ENCODE measurements at regions not wholly inside any gene's neighbourhood (a gene's known extent, or its start where the extent isn't known, plus 50 kb on each side); places are given as distances from the start of the nearest gene placed in this dataset.

DNA sequence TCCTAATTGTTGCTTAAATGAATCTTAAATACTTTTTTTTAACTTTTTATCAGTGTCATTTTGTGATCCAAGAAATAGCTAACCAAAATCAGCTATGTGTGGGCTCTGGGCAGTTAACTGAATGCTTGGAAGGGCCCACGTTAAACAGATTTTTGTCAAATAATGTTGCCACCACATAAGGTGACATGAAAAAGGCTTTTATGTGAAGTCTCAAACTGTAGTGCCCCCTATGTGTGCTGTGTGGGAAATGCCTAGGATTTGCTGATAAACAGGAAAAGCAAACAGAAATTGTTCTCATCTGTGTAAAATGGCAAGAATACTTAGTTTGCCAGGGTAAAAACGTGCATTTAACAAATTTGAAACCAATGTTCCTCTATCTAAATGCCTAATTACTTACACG is 242.2 kb downstream of the ZNF516 start:
- DNase-seq, result no peak

DNA sequence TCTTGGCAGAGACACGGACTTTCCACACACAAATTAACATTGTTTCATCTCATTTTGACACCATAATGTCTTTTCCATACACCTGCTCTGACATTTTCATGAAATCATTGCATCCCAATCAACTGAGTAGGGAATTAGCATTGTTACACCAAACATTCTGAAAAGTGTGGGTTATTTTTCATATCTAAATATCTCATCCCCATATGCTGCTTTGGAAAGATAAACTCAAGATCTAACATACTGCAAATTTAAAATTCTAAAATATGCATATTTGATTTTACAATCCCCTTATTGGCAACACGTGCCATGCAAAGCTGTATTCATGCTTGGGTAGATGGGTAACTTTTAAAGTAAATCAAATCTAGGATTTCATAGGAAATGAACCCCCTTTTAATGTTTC is 242.9 kb downstream of the ZNF516 start:
- no peak for DNase-seq

DNA sequence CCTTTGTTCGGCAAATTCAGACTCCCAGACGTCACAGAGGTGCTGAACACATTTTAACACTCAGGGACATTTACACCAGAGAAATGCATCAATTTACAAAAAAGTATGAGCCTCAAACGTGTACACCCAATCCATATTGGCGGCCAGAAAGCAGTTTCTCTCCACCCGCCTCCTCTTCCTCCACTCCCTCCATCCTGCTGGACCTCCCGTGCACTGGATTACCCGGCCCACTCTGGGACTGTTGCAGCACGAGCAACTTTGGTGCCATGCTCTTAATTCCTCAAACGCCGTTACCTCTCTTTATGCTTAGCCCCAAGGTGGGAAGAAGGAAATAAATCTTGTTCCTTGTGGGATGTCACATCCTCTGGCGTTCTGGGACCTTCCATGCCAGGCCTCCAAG is 243.4 kb downstream of the ZNF516 start:
- DNase-seq, result no peak

DNA sequence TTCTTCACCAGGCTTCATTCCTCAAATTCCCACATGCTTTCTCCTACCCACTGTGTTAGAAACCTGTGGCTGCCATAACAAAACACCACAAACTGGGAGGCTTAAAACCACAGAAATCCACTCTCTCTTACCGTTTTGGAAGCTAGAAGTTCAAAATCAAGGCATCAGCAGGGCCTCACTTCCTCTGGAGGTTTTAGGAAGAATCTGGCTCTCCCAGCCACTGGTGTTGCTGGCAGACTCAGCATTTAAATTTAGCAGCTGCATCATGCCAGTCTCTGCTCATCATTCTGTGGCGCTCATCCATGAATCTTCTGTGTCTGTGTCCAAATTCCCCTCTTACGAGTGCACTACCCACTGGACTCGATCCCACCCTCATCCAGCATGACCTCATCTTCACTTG is 248.5 kb downstream of the ZNF516 start:
- DNase-seq, result no peak

DNA sequence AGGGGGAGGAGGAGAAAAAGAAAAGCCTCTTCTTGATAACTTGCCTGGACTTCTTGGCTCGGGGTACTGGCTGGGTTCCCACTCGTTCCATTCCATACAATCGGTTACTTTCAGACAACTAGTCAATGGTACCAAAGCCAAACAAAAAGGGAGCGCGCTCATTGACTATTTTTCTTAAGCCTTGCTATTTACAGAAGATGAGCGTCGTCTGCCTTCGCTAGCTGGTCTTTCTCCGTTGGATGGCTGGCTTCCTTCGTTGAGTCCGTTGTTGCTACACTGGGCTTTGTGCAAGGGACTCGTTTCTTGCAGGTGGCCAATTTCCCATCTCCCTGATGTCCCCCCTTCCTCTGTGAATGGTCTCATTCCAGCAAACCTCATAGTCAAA is 260.4 kb downstream of the ZNF516 start:
- DNase-seq, result no peak

DNA sequence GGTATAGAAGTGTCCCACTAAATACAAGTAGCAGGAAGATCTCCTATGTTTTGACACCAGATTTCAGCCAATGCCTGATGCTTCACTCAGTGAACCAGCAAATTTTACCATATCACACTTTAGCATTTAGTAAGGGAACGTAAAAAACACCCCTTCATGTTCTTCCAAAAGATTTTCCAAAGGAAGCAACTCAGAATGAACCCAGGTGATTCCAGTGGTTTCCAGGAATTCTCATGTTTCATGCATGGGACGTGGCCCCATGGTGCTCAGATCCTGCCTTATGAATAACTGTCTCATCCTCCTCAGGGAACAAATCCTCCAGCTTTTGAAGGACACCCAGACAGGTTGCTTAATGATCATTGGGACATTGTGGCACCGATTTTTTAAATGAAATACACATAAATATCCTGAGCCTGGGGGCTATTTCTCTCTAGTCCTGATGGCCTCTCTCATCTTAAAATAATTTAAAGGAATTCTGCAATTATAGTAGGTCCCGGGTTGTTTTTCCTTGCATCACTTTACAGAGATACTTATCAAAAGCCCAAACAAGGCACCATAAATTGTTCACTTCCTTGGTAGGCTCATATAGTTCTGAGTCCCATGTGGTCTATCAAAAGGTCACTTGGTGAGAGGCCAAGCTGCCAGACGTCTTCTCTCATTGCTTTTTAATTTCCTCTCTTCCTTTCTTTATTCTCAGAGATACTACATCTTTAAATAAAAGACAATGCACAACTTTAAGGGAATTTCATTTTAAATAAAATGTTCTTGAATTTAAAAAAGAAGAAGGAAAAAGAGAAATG is 261.0 kb downstream of the ZNF516 start:
- no peak for DNase-seq

DNA sequence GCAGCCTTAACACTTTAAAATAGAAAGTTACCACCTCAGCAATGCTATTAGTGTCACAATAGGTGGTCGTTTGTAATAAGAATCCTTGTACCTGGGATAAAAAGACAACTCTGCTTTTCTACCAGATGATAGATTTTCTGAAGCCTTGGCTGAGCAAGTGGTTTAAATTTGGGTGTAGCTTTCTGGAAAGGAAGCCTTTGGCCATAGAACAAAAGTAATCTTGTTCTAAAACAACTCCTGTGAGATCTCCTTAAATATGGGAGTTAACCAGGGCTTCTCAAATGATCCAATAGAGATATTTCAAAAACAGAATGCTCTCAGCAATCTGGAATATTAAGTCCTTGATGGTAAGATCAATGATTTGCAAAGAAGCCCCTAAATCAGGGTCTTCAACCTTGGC is 261.6 kb downstream of the ZNF516 start:
- no peak for DNase-seq

DNA sequence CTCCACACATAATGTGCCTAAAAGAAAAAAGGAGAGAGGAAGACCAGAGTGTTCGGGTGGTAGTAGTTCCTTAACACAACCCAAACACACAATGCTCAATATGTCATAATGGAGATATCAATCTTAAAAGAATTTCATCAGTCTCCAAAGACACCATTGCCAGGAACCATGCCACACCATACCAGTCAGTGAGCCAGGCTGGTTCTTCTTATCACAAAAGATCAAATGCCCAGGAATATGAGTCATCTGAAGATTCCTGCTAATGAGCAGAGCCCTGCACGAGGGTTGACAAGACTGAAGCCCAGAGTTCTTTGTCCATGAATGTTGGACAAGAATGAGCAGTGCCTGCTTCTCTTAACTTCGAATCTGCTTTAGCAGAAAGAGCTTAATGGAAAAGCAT is 262.3 kb downstream of the ZNF516 start:
- DNase-seq, result no peak

DNA sequence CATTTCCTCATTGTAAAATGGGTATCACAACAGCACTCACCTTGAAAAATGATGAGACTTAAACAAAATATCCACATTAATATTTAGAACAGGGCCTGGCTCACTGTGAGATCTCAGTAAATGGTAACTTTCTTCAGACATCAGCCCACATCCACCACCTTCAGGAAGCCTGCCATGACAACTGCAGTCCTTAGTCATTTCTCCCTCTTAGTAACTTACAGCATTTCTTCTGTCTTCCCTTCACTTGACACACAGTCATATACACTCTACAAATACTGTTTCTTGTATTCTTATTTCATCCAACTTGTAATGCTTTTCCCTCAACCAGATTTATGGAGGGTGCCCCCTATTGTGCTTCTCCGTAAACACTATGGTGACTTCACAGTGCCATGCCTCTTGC is 263.0 kb downstream of the ZNF516 start:
- DNase-seq, result no peak

DNA sequence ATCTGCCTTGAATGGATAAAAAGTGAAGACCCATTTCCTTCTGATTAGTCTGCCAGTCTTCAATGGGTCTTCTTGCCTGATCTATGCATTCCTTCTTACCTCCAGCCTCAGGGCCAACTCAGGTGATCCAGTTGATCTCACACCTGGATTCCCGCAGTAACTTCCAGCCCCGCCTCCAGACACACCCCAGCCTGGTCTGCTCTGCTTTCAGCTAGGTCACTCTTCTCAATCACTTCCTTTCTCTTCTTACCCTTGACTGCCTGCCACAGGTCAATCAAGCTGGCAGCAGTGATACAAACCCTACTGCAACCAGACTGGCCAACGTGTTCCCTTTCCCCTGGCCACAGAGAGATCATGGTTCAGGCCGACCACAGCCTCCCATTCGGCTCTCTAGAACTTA is 263.6 kb downstream of the ZNF516 start:
- DNase-seq, result no peak

DNA sequence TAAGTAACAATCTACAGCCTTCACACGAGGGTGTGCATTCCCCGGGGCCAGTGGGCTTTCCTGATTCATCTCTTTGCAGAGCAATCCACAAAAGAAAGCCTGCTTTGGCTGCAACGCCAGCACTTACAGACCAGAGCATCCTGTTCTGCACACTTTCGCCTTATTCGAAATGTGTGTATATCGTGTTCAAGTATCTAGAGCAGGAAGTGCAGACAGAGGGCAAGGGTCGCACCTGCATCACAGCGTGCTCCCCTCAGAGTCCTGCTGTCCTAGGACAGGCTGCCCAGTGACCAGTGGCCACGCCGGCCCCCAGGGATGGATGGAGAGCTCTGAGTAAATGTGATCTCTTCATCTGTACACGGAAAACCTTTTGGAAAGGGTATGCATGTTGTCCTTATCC is 264.3 kb downstream of the ZNF516 start:
- DNase-seq, result no peak

DNA sequence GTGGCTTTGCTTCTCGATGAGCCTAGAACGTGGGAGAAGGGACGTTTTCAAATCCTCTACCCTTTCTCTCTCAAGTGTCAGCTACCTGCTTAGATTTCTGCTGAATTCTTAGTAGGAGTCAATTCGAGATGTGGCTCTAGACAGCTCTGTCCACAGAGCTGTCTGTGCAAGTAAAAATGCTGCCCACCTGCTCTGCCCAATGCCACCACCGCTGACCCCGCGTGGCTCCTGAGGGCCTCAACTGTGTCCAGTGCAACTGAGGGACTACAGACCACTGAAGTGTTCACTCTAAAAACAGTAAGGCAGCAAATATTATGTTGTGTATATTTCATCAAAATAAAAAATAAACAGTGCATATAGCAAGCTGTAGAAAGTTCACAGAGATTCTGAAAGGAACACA is 266.3 kb downstream of the ZNF516 start:
- DNase-seq, result no peak

DNA sequence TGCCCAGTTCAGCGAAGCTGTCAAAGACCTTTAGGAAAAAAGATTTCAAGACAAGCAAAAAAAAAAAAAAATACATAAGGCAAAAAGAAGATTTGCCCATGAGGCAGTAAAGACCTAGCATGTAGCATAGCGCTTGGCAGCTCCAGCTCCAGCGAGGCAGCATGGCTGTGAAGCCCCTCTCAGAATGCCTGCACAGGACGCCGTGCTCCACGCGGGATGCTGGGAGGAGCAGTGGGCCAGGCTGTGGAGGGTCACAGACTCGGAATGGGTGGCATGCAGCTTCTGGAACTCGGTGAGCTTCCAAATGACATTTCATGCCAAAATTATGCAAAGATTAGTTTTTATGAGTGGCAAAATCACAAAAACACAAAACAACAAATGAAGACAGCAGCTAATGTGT is 267.3 kb downstream of the ZNF516 start:
- no peak for DNase-seq

DNA sequence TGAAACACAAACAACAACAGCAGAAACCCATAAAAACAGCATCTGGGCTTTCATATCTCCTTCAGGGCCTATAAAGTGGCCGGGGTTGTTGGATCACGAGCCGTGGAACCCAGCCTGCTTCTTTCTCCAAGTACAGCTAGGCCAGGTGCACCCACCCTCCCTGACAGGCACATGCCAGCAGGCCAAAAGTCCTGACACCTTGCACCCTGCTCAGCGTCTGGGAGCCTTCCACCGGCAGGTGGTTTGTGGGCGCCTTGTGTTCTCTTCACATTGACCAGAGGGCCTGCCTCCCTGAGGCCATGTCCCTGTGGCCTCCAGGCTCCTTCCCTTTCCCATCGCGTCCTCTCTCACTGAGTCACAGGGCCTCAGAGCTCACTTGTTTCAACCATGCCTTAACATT is 271.6 kb downstream of the ZNF516 start:
- no peak for DNase-seq

DNA sequence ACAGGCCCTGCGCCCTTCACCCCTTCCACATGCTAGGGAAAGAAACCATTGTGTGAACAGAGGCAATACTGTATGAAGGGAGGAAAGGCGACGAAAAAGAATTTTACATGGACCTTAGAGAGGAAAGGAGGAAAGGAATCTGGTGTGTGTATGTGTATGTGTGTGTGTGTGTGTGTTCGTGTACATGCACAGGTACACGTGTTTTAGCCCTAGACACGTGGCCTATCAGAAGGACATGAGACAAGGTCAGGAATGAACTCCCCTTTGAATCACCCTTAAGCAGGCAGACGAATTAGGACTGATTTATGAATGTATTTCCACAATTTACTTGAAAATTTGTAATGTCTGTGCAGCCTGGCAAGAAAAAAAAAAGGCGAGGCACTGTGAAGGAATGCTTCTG is 276.0 kb downstream of the ZNF516 start:
- DNase-seq, result no peak

DNA sequence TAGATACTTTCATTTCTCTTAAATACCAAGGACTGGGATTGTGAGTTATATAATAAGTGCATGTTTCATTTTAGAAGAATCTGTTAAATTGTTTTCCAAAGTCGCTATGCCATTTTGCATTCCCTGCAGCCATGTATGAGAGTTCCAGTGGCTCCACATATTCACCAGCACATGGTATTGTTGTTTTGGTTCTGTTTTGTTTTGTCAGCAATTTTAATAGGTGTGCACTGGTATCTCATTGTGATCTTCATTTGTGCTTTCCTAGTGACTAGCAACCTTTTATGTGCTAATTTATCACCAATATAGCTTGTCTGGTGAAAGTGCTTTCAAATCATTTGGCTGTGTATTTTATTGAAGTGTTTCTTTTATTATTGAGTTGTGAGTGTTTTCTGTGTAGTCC is 278.9 kb downstream of the ZNF516 start:
- DNase-seq, result no peak

DNA sequence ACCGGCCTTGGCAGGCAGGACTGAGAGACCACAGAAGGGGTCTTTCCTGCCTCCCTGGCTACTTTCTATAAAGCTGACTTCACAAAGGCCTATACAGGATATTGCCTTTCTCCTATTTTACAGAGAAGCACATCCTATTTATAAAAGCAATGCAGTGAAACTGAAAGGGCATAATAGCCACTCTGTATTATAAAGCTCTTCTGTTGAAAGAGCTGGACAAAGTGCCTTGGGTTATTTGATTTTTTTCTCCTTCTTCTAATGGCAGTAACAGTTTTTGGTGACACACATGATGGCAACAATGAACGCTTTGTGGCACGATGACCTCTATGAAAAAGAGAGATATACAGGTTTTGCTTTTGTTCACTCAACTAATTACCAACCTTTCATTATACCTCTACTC is 281.1 kb downstream of the ZNF516 start:
- DNase-seq, result no peak

DNA sequence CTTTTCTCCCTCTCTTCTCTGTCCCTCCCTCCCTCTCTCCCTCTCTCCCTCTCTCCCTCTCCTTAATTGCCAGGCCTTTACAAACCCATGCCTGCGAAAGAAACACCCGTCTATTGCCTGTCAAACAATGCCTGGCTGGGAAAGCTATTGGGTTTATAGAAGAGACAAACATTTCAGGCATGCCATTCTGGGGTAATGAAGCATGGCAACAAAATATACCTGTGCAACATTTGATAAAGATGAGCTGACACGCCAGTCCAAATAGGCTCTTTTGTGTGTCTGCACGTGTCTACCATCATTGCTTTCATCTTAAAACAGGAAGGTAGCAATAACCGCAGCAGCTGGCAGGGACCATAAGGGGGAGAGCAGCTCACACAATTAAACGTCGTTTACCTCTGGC is 282.1 kb downstream of the ZNF516 start:
- DNase-seq, result no peak

DNA sequence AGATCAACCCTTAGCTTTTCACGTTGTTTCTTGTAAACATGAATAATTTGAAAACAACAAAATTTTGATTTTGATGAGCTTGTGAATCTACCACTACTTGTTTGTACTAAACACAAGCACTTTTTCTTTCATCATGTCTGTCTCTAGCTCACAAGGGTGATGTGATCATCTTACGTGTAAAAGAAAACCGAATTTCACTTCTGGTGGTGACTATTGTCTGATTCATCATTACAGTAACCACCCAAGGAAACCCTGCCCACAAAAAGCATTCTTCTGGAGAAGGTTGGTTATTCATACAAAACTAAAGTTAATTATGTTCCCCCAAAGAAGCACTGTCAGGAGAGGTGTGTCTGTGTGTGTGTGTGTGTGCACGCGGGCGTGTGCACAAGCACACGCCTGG is 285.4 kb downstream of the ZNF516 start:
- DNase-seq, result no peak

DNA sequence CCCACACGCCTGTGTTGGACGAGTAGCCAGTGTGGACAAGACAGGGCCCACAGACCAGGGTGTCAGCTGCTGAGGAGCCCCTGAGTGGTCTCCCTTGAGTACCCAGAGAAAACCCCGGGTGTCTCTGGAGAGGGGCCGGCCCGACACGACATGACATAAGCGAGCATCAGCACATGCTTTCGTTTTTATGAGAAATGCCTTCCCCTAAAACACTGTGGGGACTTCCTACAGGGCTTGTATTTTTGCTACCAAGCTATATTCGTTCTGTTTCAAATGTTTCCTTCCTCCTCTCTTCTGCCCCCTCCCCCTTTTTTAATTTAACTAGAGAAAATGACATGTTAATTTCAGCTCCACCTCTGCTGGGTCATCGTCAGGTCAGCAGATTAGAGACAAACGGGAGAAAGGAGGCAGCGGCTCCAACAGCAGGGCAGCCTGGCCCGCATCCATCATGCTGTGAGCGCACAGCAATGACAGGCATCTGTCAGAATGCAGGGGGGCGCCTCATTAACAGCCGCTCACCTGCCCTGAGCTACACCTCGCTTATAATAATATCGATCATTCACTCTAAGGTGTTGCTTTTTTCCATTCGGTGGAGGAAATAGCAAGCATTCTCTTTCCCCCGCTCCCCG is 286.2 kb downstream of the ZNF516 start:
- no peak for DNase-seq

DNA sequence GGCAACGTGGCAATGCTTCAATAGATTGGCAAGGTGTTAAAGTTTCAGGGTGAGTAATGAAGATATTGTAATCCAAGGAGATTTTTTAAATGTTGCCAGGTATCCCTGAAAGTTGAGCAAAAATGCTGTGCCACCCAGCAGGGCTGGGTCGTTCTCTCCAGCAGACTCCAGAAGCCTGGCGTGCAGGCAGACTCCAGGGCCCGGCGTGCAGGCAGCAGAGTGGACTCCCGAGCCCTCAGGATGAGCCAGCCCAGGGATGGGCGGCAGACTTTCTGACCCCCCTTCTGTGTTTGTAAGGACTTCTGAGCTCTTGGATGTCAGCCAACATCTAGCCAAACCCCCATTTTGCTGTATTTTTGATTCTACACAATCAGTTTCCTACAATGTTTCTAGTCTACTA is 289.1 kb downstream of the ZNF516 start:
- DNase-seq, result no peak

DNA sequence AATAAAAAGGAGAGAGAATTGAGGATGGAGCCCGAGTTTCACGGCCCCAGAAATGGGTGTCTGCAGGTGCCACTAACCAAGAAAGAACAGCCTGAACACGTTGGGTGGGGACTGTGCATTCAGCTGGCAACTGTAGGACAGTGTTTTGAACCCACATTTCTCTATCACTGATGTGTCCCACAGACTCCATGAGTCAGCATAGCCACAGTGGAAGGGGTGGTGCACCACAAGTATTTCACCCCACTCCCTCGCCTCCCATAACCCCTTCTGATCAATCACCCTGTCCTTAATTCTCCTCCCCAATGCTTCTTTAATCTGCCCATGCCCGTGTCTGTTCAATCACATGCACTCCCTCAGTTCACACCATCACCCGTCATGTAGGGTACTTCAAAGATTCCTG is 291.5 kb downstream of the ZNF516 start:
- DNase-seq, result no peak

DNA sequence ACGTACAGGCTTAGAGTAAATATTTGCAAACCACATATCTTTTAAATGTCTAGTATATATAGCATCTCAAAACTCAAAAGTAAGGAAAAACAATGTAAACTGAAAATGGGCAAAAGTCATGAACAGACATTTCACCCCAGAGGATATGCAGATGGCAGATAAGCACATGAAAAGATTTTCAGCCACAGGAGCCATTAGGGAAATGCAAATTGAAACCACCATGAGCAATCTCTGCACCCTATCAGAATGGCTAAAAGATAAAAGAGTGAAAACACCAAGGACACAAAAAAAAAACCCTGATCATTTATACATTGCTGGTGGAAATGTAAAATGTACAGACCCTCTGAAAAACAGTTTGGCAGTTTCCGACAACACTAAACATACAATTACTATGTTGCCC is 292.7 kb downstream of the ZNF516 start:
- DNase-seq, result no peak

DNA sequence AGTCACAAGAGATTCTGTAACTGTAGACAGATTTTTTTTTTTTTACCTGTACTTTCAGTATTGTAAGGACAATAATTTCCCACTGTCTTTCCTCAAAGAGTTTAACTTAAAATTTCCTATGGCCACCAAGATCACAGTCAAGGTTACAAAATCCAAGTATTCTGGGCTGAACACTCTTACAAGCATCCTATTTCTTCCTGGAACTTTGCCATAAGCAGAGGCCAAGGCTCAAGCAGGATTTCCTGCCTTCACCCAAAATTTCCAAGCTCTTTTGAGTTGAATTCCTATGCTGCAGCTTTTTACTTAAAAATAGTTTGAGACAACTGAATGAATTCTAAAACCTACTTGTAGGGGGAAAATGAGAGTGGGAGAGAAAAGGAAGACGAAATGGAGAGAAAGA is 299.4 kb downstream of the ZNF516 start:
- DNase-seq, result no peak

DNA sequence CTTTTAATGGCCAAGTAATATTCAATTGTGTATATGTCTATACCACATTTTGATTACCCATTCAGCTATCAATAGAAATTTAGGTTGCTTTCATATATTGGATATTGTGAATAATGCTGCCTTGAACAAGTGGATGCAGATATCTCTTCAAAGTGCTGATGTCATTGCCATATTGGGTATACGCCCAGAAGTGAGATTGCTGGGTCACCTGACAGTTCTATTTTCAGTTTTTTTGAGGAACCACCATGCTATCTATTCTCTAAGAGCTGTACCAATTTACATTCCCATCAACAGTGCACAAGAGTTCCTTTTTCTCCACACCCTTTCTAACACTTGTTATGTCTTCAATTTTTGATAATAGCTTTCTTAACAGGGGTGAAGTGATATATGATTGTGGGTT is 306.9 kb downstream of the ZNF516 start:
- no peak for DNase-seq
